ENCODE measurements at regions not wholly inside any gene's neighbourhood (a gene's known extent, or its start where the extent isn't known, plus 50 kb on each side); places are given as distances from the start of the nearest gene placed in this dataset.

- no peak overlapping the region for H3K4me3 ChIP-seq (ENCODE audit: low read length)
- no peaks in the 10 kb centered on the region for H3K27me3 ChIP-seq (ENCODE audit: control insufficient read depth, insufficient read depth)
- ATAC-seq (no peak), DNase-seq (no peak)
- WGBS: 69% methylated on average over 8 of the region's 8 CpGs
- H3K27ac ChIP-seq (ENCODE audit: low read length): no peak overlapping the region
- H3K4me1 ChIP-seq (ENCODE audit: control insufficient read depth, insufficient read depth, low read length): no peaks in the 10 kb centered on the region
- H3K9me3 ChIP-seq (ENCODE audit: control insufficient read depth, low read length): peaks cover 2% of the 10 kb centered on the region
- intact Hi-C loops (cut with DNase I): no loop called here
These were observed 162.8 kb upstream of the KCND2 start for GRCh38 chr7:120110169-120110568.

- Histone ChIP-seq H3K4me3 (ENCODE audit: low read length) (no peak overlapping the region), H3K9me3 (ENCODE audit: control insufficient read depth, low read length) (peaks cover 2% of the 10 kb centered on the region), H3K27ac (ENCODE audit: low read length) (no peak overlapping the region), H3K27me3 (ENCODE audit: control insufficient read depth, insufficient read depth) (no peaks in the 10 kb centered on the region), H3K4me1 (ENCODE audit: control insufficient read depth, insufficient read depth, low read length) (no peaks in the 10 kb centered on the region)
- intact Hi-C loops (cut with DNase I): no loop called here
- ATAC-seq (no peak), DNase-seq (no peak)
- 73% methylated on average over 5 of the region's 5 CpGs for WGBS
These were observed 158.3 kb upstream of the KCND2 start for GRCh38 chr7:120114626-120115025.

- intact Hi-C loops (cut with DNase I): no loop called here
- 85% methylated on average over 1 of the region's 1 CpG for WGBS
- no peaks in the 10 kb centered on the region for H3K9me3 ChIP-seq (ENCODE audit: control insufficient read depth, low read length)
- DNase-seq: no peak
- no peaks in the 10 kb centered on the region for H3K4me1 ChIP-seq (ENCODE audit: control insufficient read depth, insufficient read depth, low read length)
- no peak overlapping the region for H3K4me3 ChIP-seq (ENCODE audit: low read length)
- no peak overlapping the region for H3K27ac ChIP-seq (ENCODE audit: low read length)
- no peaks in the 10 kb centered on the region for H3K27me3 ChIP-seq (ENCODE audit: control insufficient read depth, insufficient read depth)
- no peak for ATAC-seq
These were observed 149.4 kb upstream of the KCND2 start for GRCh38 chr7:120123528-120123927.

GRCh38 chr7:120131096-120131839 lies 141.7 kb upstream of the KCND2 start:
- Histone ChIP-seq H3K4me1 (ENCODE audit: control insufficient read depth, insufficient read depth, low read length) (no peaks in the 10 kb centered on the region), H3K27me3 (ENCODE audit: control insufficient read depth, insufficient read depth) (no peaks in the 10 kb centered on the region), H3K27ac (ENCODE audit: low read length) (no peak overlapping the region), H3K4me3 (ENCODE audit: low read length) (no peak overlapping the region), H3K9me3 (ENCODE audit: control insufficient read depth, low read length) (peaks cover 3% of the 10 kb centered on the region)
- WGBS: 74% methylated on average over 5 of the region's 5 CpGs
- intact Hi-C loops (cut with DNase I): no loop called here
- peak in 1 of 3 donors; percentile 9 for DNase-seq
- no peak for ATAC-seq

GRCh38 chr7:120138497-120138896 lies 134.5 kb upstream of the KCND2 start:
- DNase-seq (no peak), ATAC-seq (no peak)
- WGBS: 78% methylated on average over 1 of the region's 1 CpG
- intact Hi-C loops (cut with DNase I): no loop called here
- Histone ChIP-seq H3K9me3 (ENCODE audit: control insufficient read depth, low read length) (no peaks in the 10 kb centered on the region), H3K27me3 (ENCODE audit: control insufficient read depth, insufficient read depth) (no peaks in the 10 kb centered on the region), H3K4me1 (ENCODE audit: control insufficient read depth, insufficient read depth, low read length) (no peaks in the 10 kb centered on the region), H3K4me3 (ENCODE audit: low read length) (no peak overlapping the region), H3K27ac (ENCODE audit: low read length) (no peak overlapping the region)

- H3K9me3 ChIP-seq (ENCODE audit: control insufficient read depth, low read length): no peaks in the 10 kb centered on the region
- H3K4me3 ChIP-seq (ENCODE audit: low read length): no peak overlapping the region
- H3K27me3 ChIP-seq (ENCODE audit: control insufficient read depth, insufficient read depth): no peaks in the 10 kb centered on the region
- no peaks in the 10 kb centered on the region for H3K4me1 ChIP-seq (ENCODE audit: control insufficient read depth, insufficient read depth, low read length)
- ATAC-seq: no peak
- WGBS: 10% methylated on average over 1 of the region's 1 CpG
- intact Hi-C loops (cut with DNase I): no loop called here
- H3K27ac ChIP-seq (ENCODE audit: low read length): no peak overlapping the region
- no peak for DNase-seq
These were observed 116.5 kb upstream of the KCND2 start for GRCh38 chr7:120156476-120156875.

- Histone ChIP-seq H3K27me3 (ENCODE audit: control insufficient read depth, insufficient read depth) (no peaks in the 10 kb centered on the region), H3K27ac (ENCODE audit: low read length) (no peak overlapping the region), H3K4me3 (ENCODE audit: low read length) (no peak overlapping the region), H3K9me3 (ENCODE audit: control insufficient read depth, low read length) (no peaks in the 10 kb centered on the region), H3K4me1 (ENCODE audit: control insufficient read depth, insufficient read depth, low read length) (no peaks in the 10 kb centered on the region)
- ATAC-seq (no peak), DNase-seq (no peak)
- intact Hi-C loops (cut with DNase I): no loop called here
- WGBS: 74% methylated on average over 2 of the region's 2 CpGs
These were observed 112.8 kb upstream of the KCND2 start for GRCh38 chr7:120160166-120160565.

GRCh38 chr7:120163449-120163848 lies 109.5 kb upstream of the KCND2 start:
- H3K9me3 ChIP-seq (ENCODE audit: control insufficient read depth, low read length): no peaks in the 10 kb centered on the region
- intact Hi-C loops (cut with DNase I): no loop called here
- no peak for ATAC-seq

GRCh38 chr7:120165227-120165626 lies 107.7 kb upstream of the KCND2 start:
- Histone ChIP-seq H3K4me1 (ENCODE audit: control insufficient read depth, insufficient read depth, low read length) (no peaks in the 10 kb centered on the region), H3K27me3 (ENCODE audit: control insufficient read depth, insufficient read depth) (no peaks in the 10 kb centered on the region), H3K27ac (ENCODE audit: low read length) (no peak overlapping the region), H3K9me3 (ENCODE audit: control insufficient read depth, low read length) (no peaks in the 10 kb centered on the region), H3K4me3 (ENCODE audit: low read length) (no peak overlapping the region)
- ATAC-seq (no peak), DNase-seq (no peak)
- intact Hi-C loops (cut with DNase I): no loop called here
- WGBS: 87% methylated on average over 2 of the region's 2 CpGs

More at GRCh38 chr7:120163449-120163848, 109.5 kb upstream of the KCND2 start:
- Histone ChIP-seq H3K27me3 (ENCODE audit: control insufficient read depth, insufficient read depth) (no peaks in the 10 kb centered on the region), H3K4me3 (ENCODE audit: low read length) (no peak overlapping the region), H3K4me1 (ENCODE audit: control insufficient read depth, insufficient read depth, low read length) (no peaks in the 10 kb centered on the region), H3K27ac (ENCODE audit: low read length) (no peak overlapping the region)
- WGBS: 88% methylated on average over 4 of the region's 4 CpGs
- no peak for DNase-seq

- peak in 1 of 3 donors; percentile 29 for DNase-seq
- Histone ChIP-seq H3K4me3 (ENCODE audit: low read length) (no peak overlapping the region), H3K27me3 (ENCODE audit: control insufficient read depth, insufficient read depth) (no peaks in the 10 kb centered on the region), H3K9me3 (ENCODE audit: control insufficient read depth, low read length) (no peaks in the 10 kb centered on the region), H3K27ac (ENCODE audit: low read length) (no peak overlapping the region), H3K4me1 (ENCODE audit: control insufficient read depth, insufficient read depth, low read length) (no peaks in the 10 kb centered on the region)
- WGBS: 58% methylated on average over 4 of the region's 4 CpGs
- peak in 1 of 2 donors; percentile 72 for ATAC-seq
- intact Hi-C loops (cut with DNase I): no loop called here
These were observed 104.9 kb upstream of the KCND2 start for GRCh38 chr7:120168066-120168465.

GRCh38 chr7:120169996-120170783 lies 102.8 kb upstream of the KCND2 start:
- 58% methylated on average over 2 of the region's 2 CpGs for WGBS
- Histone ChIP-seq H3K4me3 (ENCODE audit: low read length) (no peak overlapping the region), H3K4me1 (ENCODE audit: control insufficient read depth, insufficient read depth, low read length) (no peaks in the 10 kb centered on the region), H3K27ac (ENCODE audit: low read length) (no peak overlapping the region), H3K9me3 (ENCODE audit: control insufficient read depth, low read length) (no peaks in the 10 kb centered on the region), H3K27me3 (ENCODE audit: control insufficient read depth, insufficient read depth) (no peaks in the 10 kb centered on the region)
- DNase-seq (no peak), ATAC-seq (no peak)
- intact Hi-C loops (cut with DNase I): no loop called here

Data from right cardiac atrium (tissue), 5 donors.